Cardiac fibroblast (primary cell): ENCODE measurements at regions not wholly inside any gene's neighbourhood (a gene's known extent, or its start where the extent isn't known, plus 50 kb on each side); places are given as distances from the start of the nearest gene placed in this dataset.

Experiments
- DNase-seq, 2 donors: peaks; one replicate each; pipeline versions ENCODE4 v3.0.0 to v3.0.0-alpha.2; 2010; ENCODE audit warnings: low read depth in 2 of 2
- H3K4me3 ChIP-seq, 2 donors: replicated peaks in 1 of 2; 1 replicate in 1 of 2; 2 replicates in 1 of 2; pipeline ENCODE4 v1.5.1; 2011; ENCODE audit warnings: low read depth in 2 of 2, low read length in 2 of 2, mild to moderate bottlenecking in 2 of 2, moderate library complexity in 1 of 2
- TF ChIP-seq, protein P1 (sequence below): IDR thresholded peaks from one replicate; pipeline ENCODE4 v1.5.1; 2011; ENCODE audit warnings: low read depth, mild to moderate bottlenecking, low read length, inconsistent platforms

GRCh38 chr5:82491397-82491796 lies 213.2 kb upstream of the RPS23 start:
- TF ChIP-seq, protein P1, sequence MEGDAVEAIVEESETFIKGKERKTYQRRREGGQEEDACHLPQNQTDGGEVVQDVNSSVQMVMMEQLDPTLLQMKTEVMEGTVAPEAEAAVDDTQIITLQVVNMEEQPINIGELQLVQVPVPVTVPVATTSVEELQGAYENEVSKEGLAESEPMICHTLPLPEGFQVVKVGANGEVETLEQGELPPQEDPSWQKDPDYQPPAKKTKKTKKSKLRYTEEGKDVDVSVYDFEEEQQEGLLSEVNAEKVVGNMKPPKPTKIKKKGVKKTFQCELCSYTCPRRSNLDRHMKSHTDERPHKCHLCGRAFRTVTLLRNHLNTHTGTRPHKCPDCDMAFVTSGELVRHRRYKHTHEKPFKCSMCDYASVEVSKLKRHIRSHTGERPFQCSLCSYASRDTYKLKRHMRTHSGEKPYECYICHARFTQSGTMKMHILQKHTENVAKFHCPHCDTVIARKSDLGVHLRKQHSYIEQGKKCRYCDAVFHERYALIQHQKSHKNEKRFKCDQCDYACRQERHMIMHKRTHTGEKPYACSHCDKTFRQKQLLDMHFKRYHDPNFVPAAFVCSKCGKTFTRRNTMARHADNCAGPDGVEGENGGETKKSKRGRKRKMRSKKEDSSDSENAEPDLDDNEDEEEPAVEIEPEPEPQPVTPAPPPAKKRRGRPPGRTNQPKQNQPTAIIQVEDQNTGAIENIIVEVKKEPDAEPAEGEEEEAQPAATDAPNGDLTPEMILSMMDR = no peak
- DNase-seq = no peak
- H3K4me3 ChIP-seq = no peak overlapping the region

DNA sequence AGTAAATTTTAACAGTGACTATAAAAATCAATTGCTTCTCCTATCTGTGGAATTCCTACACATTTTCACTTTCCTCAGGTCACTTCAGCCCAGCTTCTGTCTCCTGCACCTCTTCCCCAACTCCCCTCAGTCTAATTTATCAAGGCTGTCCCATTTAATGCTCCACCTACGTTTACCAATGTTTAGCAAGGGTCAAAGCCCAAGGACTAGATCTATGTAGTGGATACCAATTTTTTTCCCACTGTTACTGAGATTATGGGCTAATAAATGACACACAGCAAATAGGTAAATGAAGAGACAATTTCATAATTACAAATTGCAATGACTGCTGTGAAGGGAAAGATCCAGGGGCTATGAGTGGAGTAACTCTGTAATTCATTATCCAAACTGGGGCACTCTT lies 211.5 kb upstream of the RPS23 start:
- no peak overlapping the region for H3K4me3 ChIP-seq
- TF ChIP-seq, protein P1 = no peak
- DNase-seq = no peak

DNA sequence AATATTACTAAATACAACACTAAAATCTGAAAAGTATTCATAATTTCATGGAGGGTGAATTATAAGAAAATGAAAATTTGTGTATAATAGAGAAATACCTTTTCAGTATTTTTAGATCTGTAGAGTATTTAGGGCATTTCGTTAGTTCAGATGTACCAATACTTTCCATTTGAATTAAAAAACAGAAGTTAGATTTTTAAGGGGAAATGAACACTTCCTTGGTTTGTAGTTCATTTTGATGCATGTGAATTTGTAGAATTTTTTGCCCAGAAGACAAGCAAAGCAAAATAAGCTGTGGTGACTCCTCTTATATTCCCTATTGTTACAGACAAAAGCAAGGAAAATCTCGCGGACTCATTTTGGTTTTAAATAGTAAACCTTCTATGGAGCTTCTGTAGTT lies 209.0 kb upstream of the RPS23 start:
- TF ChIP-seq, protein P1 = no peak
- no peak for DNase-seq
- H3K4me3 ChIP-seq = no peak overlapping the region

DNA sequence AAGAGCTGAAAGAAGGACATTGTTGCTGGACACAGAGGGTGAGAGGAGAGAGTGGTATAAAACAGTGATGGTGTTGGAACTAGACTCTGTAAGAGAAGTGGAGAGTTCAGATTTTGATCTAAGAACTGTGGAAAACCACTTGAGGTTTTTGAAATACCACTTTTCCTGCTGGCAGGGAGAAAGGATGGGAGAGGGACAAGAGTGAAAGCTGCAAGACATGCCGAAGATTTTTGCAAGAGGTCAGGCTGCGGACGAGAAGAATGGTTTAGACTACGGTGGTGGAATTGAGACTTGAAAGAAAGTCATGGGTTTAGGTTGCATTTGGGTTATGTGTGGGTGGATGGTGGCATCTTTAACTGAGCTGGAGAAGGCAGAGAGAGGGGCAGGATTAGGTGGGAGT lies 202.2 kb upstream of the RPS23 start:
- DNase-seq = peak in 1 of 2 donors; percentile 8
- no peak overlapping the region for H3K4me3 ChIP-seq
- TF ChIP-seq, protein P1 = no peak

- DNase-seq = no peak
- TF ChIP-seq, protein P1 = no peak
- no peak overlapping the region for H3K4me3 ChIP-seq
Observed at GRCh38 chr5:82476155-82476554, 198.0 kb upstream of the RPS23 start.

- no peak overlapping the region for H3K4me3 ChIP-seq
- TF ChIP-seq, protein P1 = no peak
- DNase-seq = no peak
Observed at GRCh38 chr5:82473262-82473661, 195.1 kb upstream of the RPS23 start.
